Esophagus squamous epithelium (tissue), 4 donors: ENCODE measurements at regions not wholly inside any gene's neighbourhood (a gene's known extent, or its start where the extent isn't known, plus 50 kb on each side); places are given as distances from the start of the nearest gene placed in this dataset.

Experiments used
- CTCF ChIP-seq, 6 experiments: fragments of 450-650 bp in 4 of 6; fragments of 200-600 bp in 2 of 6; sonication (generic) in 2 of 6; IDR thresholded peaks; one replicate each; pipeline ENCODE4 v1.5.1; 2016 to 2019; ENCODE audit warnings: antibody characterized with exemption in 6 of 6, mild to moderate bottlenecking in 4 of 6, moderate library complexity in 4 of 6
- POLR2A ChIP-seq, 4 donors: fragments of 450-650 bp; IDR thresholded peaks; one replicate each; pipeline ENCODE4 v1.6.1; 2017; ENCODE audit warnings: antibody characterized with exemption in 4 of 4, mild to moderate bottlenecking in 4 of 4, moderate library complexity in 3 of 4

DNA sequence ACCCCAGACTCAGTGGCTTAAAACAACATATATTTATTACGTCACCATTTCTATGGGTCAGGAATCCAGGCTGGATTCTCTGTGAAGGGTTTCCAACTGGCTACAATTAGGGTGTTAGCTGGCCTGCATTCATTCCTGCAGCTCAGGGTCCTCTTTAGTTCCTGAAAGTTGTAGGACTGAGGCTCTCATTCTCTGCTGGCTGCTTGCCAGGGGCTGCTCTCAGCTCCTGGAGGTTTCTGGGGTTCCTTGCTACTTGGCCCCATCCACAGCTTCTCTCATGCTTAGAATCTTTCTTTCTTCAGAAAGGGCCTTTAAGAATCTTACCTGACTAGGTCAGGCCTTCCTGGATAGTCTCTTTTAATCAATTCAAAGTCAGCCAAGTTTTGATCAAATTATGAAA lies 424.6 kb downstream of the GADD45G start:
- TF ChIP-seq CTCF (IDR thresholded peaks at IDR 0.05) (no peak), POLR2A (IDR thresholded peaks at IDR 0.05) (no peak)
